GM19468 (cell line): ENCODE measurements at regions not wholly inside any gene's neighbourhood (a gene's known extent, or its start where the extent isn't known, plus 50 kb on each side); places are given as distances from the start of the nearest gene placed in this dataset.

Experiments used
- ATAC-seq: cut with Tn5 transposase; IDR thresholded peaks from one replicate; pipeline ENCODE4 v1.9.1; 2021; ENCODE audit warnings: mild to moderate bottlenecking, moderate library complexity, moderate number of reproducible peaks; ENCODE audit not compliant: unreplicated experiment; ENCODE audit errors: extremely low read depth

- no peak for ATAC-seq
Observed at GRCh38 chr2:8524823-8525222, 157.0 kb upstream of the ID2 start.

- ATAC-seq, result no peak
Observed at GRCh38 chr2:8525236-8525581, 156.6 kb upstream of the ID2 start.

- ATAC-seq, result peak; percentile 73
Observed at GRCh38 chr2:8525582-8526402, 156.1 kb upstream of the ID2 start.

- ATAC-seq, result no peak
Observed at GRCh38 chr2:8526403-8526696, 155.5 kb upstream of the ID2 start.

GRCh38 chr2:8527031-8527430 is 154.8 kb upstream of the ID2 start:
- ATAC-seq, result no peak

- ATAC-seq, result no peak
Observed at GRCh38 chr2:8527676-8528075, 154.2 kb upstream of the ID2 start.

- ATAC-seq, result no peak
Observed at GRCh38 chr2:8528863-8529262, 153.0 kb upstream of the ID2 start.

- no peak for ATAC-seq
Observed at GRCh38 chr2:8529706-8530277, 152.1 kb upstream of the ID2 start.

- ATAC-seq, result no peak
Observed at GRCh38 chr2:8531481-8531880, 150.4 kb upstream of the ID2 start.

- ATAC-seq, result no peak
Observed at GRCh38 chr2:8532438-8532837, 149.4 kb upstream of the ID2 start.

GRCh38 chr2:8533923-8534322 is 147.9 kb upstream of the ID2 start:
- ATAC-seq, result no peak

- ATAC-seq, result no peak
Observed at GRCh38 chr2:8534386-8534728, 147.5 kb upstream of the ID2 start.

GRCh38 chr2:8534729-8535468 is 147.0 kb upstream of the ID2 start:
- ATAC-seq, result no peak

GRCh38 chr2:8535469-8535795 is 146.4 kb upstream of the ID2 start:
- ATAC-seq, result no peak

GRCh38 chr2:8535821-8536685 is 145.8 kb upstream of the ID2 start:
- no peak for ATAC-seq

GRCh38 chr2:8536686-8537561 is 144.9 kb upstream of the ID2 start:
- no peak for ATAC-seq

- ATAC-seq, result no peak
Observed at GRCh38 chr2:8537562-8538155, 144.2 kb upstream of the ID2 start.

- ATAC-seq, result no peak
Observed at GRCh38 chr2:8538531-8538930, 143.3 kb upstream of the ID2 start.

- no peak for ATAC-seq
Observed at GRCh38 chr2:8538931-8539621, 142.8 kb upstream of the ID2 start.
